Activated CD8-positive, alpha-beta memory T cell treated with anti-CD3 and anti-CD28 coated beads for 1 hour (primary cell): ENCODE measurements at regions not wholly inside any gene's neighbourhood (a gene's known extent, or its start where the extent isn't known, plus 50 kb on each side); places are given as distances from the start of the nearest gene placed in this dataset.

Source experiments
- DNase-seq, 2 donors: peaks; one replicate each; pipeline ENCODE4 v3.0.0-alpha.2; 2020; ENCODE audit warnings: low read depth in 1 of 2; ENCODE audit errors: extremely low read depth in 1 of 2

- DNase-seq, result no peak
Observed at GRCh38 chr9:38287420-38287985, 105.0 kb upstream of the ALDH1B1 start.

GRCh38 chr9:38286766-38287165 is 105.7 kb upstream of the ALDH1B1 start:
- DNase-seq, result no peak

- DNase-seq, result no peak
Observed at GRCh38 chr9:38286357-38286756, 106.1 kb upstream of the ALDH1B1 start.

- no peak for DNase-seq
Observed at GRCh38 chr9:38285236-38285635, 107.3 kb upstream of the ALDH1B1 start.

GRCh38 chr9:38284588-38285051 is 107.9 kb upstream of the ALDH1B1 start:
- DNase-seq, result no peak

- DNase-seq, result no peak
Observed at GRCh38 chr9:38284039-38284575, 108.4 kb upstream of the ALDH1B1 start.

GRCh38 chr9:38282756-38283155 is 109.7 kb upstream of the ALDH1B1 start:
- DNase-seq, result no peak

GRCh38 chr9:38281917-38282316 is 110.6 kb upstream of the ALDH1B1 start:
- no peak for DNase-seq

- no peak for DNase-seq
Observed at GRCh38 chr9:38281196-38281595, 111.3 kb upstream of the ALDH1B1 start.

- DNase-seq, result no peak
Observed at GRCh38 chr9:38280251-38280800, 112.2 kb upstream of the ALDH1B1 start.

GRCh38 chr9:38278931-38279679 is 113.4 kb upstream of the ALDH1B1 start:
- DNase-seq, result no peak

- DNase-seq, result no peak
Observed at GRCh38 chr9:38278457-38278856, 114.0 kb upstream of the ALDH1B1 start.

GRCh38 chr9:38277601-38278200 is 114.8 kb upstream of the ALDH1B1 start:
- DNase-seq, result no peak

- DNase-seq, result no peak
Observed at GRCh38 chr9:38276771-38277439, 115.6 kb upstream of the ALDH1B1 start.

GRCh38 chr9:38274800-38275199 is 117.7 kb upstream of the ALDH1B1 start:
- DNase-seq, result no peak

- no peak for DNase-seq
Observed at GRCh38 chr9:38272710-38273109, 119.8 kb upstream of the ALDH1B1 start.

GRCh38 chr9:38271666-38272241 is 120.7 kb upstream of the ALDH1B1 start:
- DNase-seq, result no peak

GRCh38 chr9:38269775-38270174 is 122.7 kb upstream of the ALDH1B1 start:
- no peak for DNase-seq

GRCh38 chr9:38263532-38263931 is 129.0 kb upstream of the ALDH1B1 start:
- no peak for DNase-seq

- DNase-seq, result no peak
Observed at GRCh38 chr9:38259519-38260218, 132.8 kb upstream of the ALDH1B1 start.
